NCI-H2171 treated with DMSO at 0.1 percent for 48 hours (cell line): ENCODE measurements at regions not wholly inside any gene's neighbourhood (a gene's known extent, or its start where the extent isn't known, plus 50 kb on each side); places are given as distances from the start of the nearest gene placed in this dataset.
"Not testable (repeated sequence)": the region's sequence is repeated elsewhere in the genome, so short reads cannot be mapped to it uniquely, and the experiment has no call there.

Experiments used
- DNase-seq: peaks from one replicate; lab custom pipeline; 2025; lab: John Stamatoyannopoulos, UW

DNA sequence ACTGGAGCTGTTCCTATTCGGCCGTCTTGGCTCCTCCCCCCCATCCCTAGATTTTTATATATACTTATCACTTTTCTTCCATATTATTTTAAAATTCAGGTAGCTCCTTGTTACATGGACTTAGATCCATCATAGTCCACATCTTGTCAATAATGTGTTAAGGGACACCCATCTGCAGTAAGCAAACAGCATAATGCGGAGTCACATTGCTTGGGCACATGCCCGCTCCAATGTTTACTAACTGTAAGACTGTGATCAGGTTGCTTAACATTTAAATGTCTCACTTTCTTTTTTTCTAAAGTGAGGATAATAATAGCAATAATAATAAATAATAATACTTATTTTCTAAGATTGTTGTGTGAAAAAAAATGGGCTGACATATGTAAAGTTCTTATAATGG is 303.2 kb upstream of the SOX14 start:
- peak; percentile 52 for DNase-seq

DNA sequence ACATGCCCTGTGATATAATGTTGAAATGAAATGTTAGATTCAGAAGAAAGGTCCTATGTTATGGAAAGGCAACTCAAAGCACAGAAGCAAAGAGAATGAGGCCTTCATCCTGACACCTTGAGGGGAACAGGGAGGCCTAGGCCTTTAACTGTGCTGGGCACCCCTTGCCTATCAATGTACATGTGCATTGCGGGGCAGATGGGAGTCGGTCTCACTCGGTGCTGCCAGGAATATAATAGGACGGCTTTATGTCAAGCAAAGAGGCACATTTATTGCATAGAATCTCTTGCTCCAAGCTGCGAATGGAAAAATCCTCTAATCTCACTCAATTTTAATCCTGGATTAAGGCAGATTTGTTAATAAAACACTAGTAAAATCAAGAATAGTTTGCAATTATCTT is 301.0 kb upstream of the SOX14 start:
- DNase-seq, result no peak

- DNase-seq, result no peak
Measured at GRCh38 chr3:137464341-137464740, 299.8 kb upstream of the SOX14 start.

GRCh38 chr3:137468446-137468845 is 295.7 kb upstream of the SOX14 start:
- peak; percentile 20 for DNase-seq

GRCh38 chr3:137469263-137469662 is 294.9 kb upstream of the SOX14 start:
- no peak for DNase-seq

DNA sequence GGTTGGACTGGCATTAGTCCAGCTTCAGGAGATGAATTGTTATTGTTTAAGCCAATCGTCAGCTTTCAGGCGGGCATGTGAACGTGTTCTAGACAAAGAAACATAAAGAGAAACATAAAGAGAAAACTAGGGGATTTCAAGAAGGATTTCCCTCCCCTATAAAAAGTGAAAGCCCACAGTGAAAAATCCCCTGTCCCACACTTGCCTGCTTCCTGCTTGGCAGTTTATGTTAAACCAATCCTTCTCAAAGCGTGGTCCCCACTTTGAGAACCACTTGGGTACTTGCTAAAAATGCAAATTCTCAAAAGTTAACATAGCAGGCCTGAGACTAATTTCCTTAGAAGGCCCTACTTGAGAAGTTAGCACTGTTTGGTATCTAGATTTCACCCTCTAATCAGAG is 293.0 kb upstream of the SOX14 start:
- no peak for DNase-seq

GRCh38 chr3:137471558-137472204 is 292.4 kb upstream of the SOX14 start:
- no peak for DNase-seq

DNA sequence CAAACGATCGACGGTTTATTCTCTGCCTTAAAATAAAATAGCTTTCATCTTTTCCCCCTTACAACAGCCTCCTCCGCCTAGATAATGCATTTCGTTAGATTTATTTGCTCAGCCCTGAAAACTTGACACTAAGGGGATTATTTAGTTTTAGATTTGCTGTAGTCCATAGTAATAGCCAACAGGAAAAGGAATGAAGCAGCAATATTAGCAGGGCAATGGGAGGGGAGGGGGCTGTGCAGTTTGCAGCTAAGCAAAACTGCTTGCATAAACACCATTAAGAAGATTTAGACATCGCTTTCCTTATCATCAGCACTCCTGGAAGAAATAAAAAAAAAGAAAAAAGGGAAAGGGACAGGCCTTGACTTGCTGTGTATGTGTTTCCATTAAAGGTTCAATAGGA is 286.5 kb upstream of the SOX14 start:
- no peak for DNase-seq

- peak; percentile 84 for DNase-seq
Measured at GRCh38 chr3:137509354-137510045, 254.6 kb upstream of the SOX14 start.

GRCh38 chr3:137511655-137512054 is 252.5 kb upstream of the SOX14 start:
- DNase-seq, result no peak

GRCh38 chr3:137514853-137515252 is 249.3 kb upstream of the SOX14 start:
- DNase-seq, result no peak

GRCh38 chr3:137519602-137520001 is 244.5 kb upstream of the SOX14 start:
- no peak for DNase-seq

DNA sequence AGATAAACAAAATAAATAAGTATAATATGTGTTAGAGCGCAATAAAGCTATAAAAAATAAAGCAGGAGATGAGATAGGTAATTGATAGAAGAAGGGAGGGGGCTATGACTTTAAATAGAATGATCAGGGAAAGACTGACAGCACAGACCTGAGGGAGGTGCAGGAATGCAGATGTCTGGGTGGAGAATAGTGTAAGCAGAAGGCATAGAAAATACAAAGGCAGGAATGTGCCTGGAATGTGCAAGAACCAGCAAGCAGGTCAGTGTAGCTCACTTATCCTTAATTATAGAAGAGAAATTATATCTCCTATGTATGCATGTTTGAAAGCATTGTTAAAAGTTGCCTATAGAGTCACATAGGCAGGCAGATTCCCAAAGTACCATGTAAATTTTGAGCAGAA is 239.4 kb upstream of the SOX14 start:
- DNase-seq, result no peak

DNA sequence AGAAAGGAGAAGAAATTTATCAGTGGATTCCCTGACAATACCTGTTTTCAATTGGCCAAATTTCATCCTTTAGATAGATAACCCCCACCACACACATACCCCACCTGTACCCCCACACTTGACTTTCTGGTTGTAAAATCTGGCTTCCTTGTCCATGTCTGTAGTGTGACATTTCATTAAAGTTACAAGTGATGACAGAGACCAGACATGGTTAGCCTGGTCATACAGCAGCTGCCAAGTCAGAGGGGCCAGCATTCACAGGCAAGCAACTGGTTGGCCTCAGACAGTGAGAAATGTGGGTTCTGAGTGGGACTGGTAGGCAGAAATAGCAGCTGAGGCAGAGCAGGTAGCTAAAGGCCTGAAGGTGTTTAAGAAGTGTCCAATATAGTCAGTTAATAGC is 238.6 kb upstream of the SOX14 start:
- no peak for DNase-seq

GRCh38 chr3:137542049-137542448 is 222.1 kb upstream of the SOX14 start:
- no peak for DNase-seq

- no peak for DNase-seq
Measured at GRCh38 chr3:137554242-137554641, 209.9 kb upstream of the SOX14 start.

- DNase-seq, result no peak
Measured at GRCh38 chr3:137568880-137569279, 195.2 kb upstream of the SOX14 start.

GRCh38 chr3:137572931-137573330 is 191.2 kb upstream of the SOX14 start:
- no peak for DNase-seq

DNA sequence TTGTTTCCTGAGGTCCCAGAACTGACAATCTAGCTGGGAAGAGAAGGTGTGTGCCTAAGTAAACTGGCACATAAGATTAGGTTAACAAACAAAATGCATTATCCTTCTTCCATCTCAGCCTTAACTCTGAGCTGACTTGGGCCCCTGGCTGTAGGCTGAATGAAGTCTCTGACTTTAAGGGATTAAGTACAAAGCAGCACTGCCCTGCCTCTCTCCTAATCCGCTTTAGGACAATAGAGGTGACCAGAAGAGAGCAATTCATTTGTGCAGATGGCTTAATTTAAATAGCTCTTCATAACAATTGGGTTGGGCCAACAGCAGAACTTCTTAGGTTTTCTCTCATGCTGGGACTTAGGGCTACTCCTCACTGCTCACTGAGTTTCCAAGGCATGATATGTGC is 181.6 kb upstream of the SOX14 start:
- DNase-seq, result no peak

DNA sequence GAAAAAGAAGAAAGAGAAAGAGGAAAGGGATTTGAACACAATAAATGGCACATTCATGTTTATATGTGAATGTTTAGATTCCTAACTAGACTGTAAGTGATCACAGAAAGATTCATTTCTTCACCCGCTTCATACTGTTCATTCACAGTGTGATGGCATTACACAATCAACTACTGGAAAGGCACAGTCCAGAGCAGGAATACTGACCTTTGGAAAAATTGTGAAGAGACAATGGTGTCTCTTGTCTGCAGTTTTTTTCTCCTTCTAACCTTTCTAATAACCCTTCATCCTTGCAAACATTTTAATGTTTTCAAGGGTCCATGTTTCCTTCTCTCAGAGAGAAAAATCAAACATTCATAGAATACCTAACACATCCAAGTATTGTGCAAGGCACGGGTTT is 180.9 kb upstream of the SOX14 start:
- DNase-seq, result no peak

- no peak for DNase-seq
Measured at GRCh38 chr3:137588871-137589270, 175.2 kb upstream of the SOX14 start.

GRCh38 chr3:137595415-137595814 is 168.7 kb upstream of the SOX14 start:
- DNase-seq, result not testable (repeated sequence)

GRCh38 chr3:137610723-137611122 is 153.4 kb upstream of the SOX14 start:
- no peak for DNase-seq

- DNase-seq, result no peak
Measured at GRCh38 chr3:137612291-137612690, 151.8 kb upstream of the SOX14 start.
